Neural cell (in vitro differentiated cells): ENCODE measurements at regions not wholly inside any gene's neighbourhood (a gene's known extent, or its start where the extent isn't known, plus 50 kb on each side); places are given as distances from the start of the nearest gene placed in this dataset.

Experiments
- EZH2 ChIP-seq: fragments of 200-600, 300-800 bp; shearing (Covaris generic), sonication (generic); IDR thresholded peaks from 2 replicates; pipeline ENCODE4 v1.6.1; 2014; ENCODE audit warnings: antibody characterized with exemption, low read length, borderline replicate concordance, mild to moderate bottlenecking; ENCODE audit not compliant: insufficient read depth, poor library complexity, severe bottlenecking
- MXI1 ChIP-seq: fragments of 450-650 bp; conservative IDR thresholded peaks from 2 replicates; pipeline ENCODE4 v1.6.1; 2014; ENCODE audit warnings: antibody characterized with exemption, mild to moderate bottlenecking; ENCODE audit not compliant: poor library complexity, severe bottlenecking
- SMC3 ChIP-seq: fragments of 450-650 bp; conservative IDR thresholded peaks from 2 replicates; pipeline ENCODE4 v1.6.1; 2014; ENCODE audit warnings: antibody characterized with exemption, mild to moderate bottlenecking, moderate library complexity; ENCODE audit not compliant: poor library complexity
- TF ChIP-seq, protein P1 (sequence below): fragments of 450-650 bp; IDR thresholded peaks from 2 replicates; pipeline ENCODE4 v1.5.1; 2014; ENCODE audit warnings: antibody characterized with exemption, mild to moderate bottlenecking, moderate library complexity; ENCODE audit not compliant: poor library complexity, severe bottlenecking

DNA sequence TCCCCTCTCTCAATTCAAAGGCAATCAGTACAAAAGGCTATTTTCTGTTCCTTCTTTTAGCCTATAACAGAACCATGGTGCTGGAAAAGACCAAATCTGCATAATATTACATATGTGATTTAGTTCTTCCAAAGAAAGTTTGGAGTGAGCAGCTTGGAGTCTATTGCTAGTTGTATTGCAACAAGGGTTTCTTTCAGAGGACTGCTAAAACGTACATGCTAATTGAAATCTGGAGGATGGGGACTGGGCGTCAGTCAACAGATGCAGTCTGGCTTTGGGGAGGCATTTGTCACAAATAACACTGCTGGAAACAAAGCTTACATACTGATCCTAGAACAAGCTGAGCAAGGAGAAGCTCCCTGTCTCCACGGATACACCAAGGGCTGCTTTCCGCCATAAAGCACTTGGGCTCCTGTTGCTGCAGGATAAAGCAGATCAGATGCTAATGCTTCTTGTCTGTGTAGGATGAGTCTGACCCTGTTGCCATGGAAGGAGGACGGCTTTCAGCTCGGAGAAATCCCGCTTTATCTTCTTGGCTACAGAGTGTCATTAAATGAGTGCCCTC, 883.5 kb downstream of the SORCS1 start:
- TF ChIP-seq SMC3 (no peak), EZH2 (no peak), MXI1 (no peak)
- TF ChIP-seq, protein P1, sequence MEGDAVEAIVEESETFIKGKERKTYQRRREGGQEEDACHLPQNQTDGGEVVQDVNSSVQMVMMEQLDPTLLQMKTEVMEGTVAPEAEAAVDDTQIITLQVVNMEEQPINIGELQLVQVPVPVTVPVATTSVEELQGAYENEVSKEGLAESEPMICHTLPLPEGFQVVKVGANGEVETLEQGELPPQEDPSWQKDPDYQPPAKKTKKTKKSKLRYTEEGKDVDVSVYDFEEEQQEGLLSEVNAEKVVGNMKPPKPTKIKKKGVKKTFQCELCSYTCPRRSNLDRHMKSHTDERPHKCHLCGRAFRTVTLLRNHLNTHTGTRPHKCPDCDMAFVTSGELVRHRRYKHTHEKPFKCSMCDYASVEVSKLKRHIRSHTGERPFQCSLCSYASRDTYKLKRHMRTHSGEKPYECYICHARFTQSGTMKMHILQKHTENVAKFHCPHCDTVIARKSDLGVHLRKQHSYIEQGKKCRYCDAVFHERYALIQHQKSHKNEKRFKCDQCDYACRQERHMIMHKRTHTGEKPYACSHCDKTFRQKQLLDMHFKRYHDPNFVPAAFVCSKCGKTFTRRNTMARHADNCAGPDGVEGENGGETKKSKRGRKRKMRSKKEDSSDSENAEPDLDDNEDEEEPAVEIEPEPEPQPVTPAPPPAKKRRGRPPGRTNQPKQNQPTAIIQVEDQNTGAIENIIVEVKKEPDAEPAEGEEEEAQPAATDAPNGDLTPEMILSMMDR: no peak
